ENCODE measurements at regions not wholly inside any gene's neighbourhood (a gene's known extent, or its start where the extent isn't known, plus 50 kb on each side); places are given as distances from the start of the nearest gene placed in this dataset.

GRCh38 chr6:15809367-15809766 is 146.5 kb upstream of the DTNBP1 start:
- Histone ChIP-seq H2BK120ac (ENCODE audit: insufficient read depth, low read length, poor library complexity) (no peak overlapping the region), H3K27me3 (ENCODE audit: insufficient read depth, low read length) (no peaks in the 10 kb centered on the region), H4K12ac (ENCODE audit: low read depth, low read length) (no peak overlapping the region), H3K18ac (ENCODE audit: low read length) (no peak overlapping the region), H3K9ac (ENCODE audit: low read length) (no peak overlapping the region), H2AFZ (ENCODE audit: insufficient read depth, low read length, poor library complexity) (no peak overlapping the region), H3K27ac (ENCODE audit: low read depth, low read length) (no peak overlapping the region), H3K4ac (ENCODE audit: low read depth, low read length) (no peak overlapping the region), H4K91ac (ENCODE audit: low read depth, low read length) (no peak overlapping the region), H3K79me1 (ENCODE audit: low read length) (no peaks in the 10 kb centered on the region), H3K36me3 (ENCODE audit: control insufficient read depth in 1 of 2, insufficient read depth in 2 of 2, low read length in 2 of 2) (no peaks in the 10 kb centered on the region), H4K8ac (ENCODE audit: low read depth, low read length) (no peak overlapping the region), H2BK12ac (ENCODE audit: low read length) (no peak overlapping the region), H3K14ac (ENCODE audit: low read length) (no peak overlapping the region), H2AK5ac (ENCODE audit: low read length) (no peak overlapping the region), H2BK5ac (ENCODE audit: low read depth, low read length, poor library complexity) (no peak overlapping the region), H3K79me2 (ENCODE audit: control insufficient read depth, insufficient read depth, low read length, poor library complexity) (no peaks in the 10 kb centered on the region), H3K4me2 (ENCODE audit: low read length) (no peak overlapping the region), H3K23ac (ENCODE audit: low read length) (no peak overlapping the region), H3K4me1 (ENCODE audit: control insufficient read depth in 1 of 2, insufficient read depth in 2 of 2, low read length in 2 of 2) (no peaks in the 10 kb centered on the region), H3K9me3 (ENCODE audit: insufficient read depth, low read depth, low read length) (no peaks in the 10 kb centered on the region), H3K4me3 (ENCODE audit: low read depth, low read length) (no peak overlapping the region)
- WGBS (ENCODE audit: extremely low coverage, insufficient coverage, insufficient read length): no CpG with 5 or more reads among the region's 2 CpGs
- DNase-seq: no peak

- Histone ChIP-seq H2BK5ac (ENCODE audit: low read depth, low read length, poor library complexity) (no peak overlapping the region), H3K9me3 (ENCODE audit: insufficient read depth, low read depth, low read length) (no peaks in the 10 kb centered on the region), H3K9ac (ENCODE audit: low read length) (no peak overlapping the region), H3K27ac (ENCODE audit: low read depth, low read length) (no peak overlapping the region), H4K8ac (ENCODE audit: low read depth, low read length) (no peak overlapping the region), H2AFZ (ENCODE audit: insufficient read depth, low read length, poor library complexity) (no peak overlapping the region), H3K27me3 (ENCODE audit: insufficient read depth, low read length) (no peaks in the 10 kb centered on the region), H3K4me1 (ENCODE audit: control insufficient read depth in 1 of 2, insufficient read depth in 2 of 2, low read length in 2 of 2) (no peaks in the 10 kb centered on the region), H2BK120ac (ENCODE audit: insufficient read depth, low read length, poor library complexity) (no peak overlapping the region), H3K4me2 (ENCODE audit: low read length) (no peak overlapping the region), H3K23ac (ENCODE audit: low read length) (no peak overlapping the region), H3K4me3 (ENCODE audit: low read depth, low read length) (no peak overlapping the region), H3K4ac (ENCODE audit: low read depth, low read length) (no peak overlapping the region), H3K79me1 (ENCODE audit: low read length) (no peaks in the 10 kb centered on the region), H3K18ac (ENCODE audit: low read length) (no peak overlapping the region), H3K36me3 (ENCODE audit: control insufficient read depth in 1 of 2, insufficient read depth in 2 of 2, low read length in 2 of 2) (no peaks in the 10 kb centered on the region), H4K91ac (ENCODE audit: low read depth, low read length) (no peak overlapping the region), H2AK5ac (ENCODE audit: low read length) (no peak overlapping the region), H3K79me2 (ENCODE audit: control insufficient read depth, insufficient read depth, low read length, poor library complexity) (no peaks in the 10 kb centered on the region), H3K14ac (ENCODE audit: low read length) (no peak overlapping the region), H2BK12ac (ENCODE audit: low read length) (no peak overlapping the region), H4K12ac (ENCODE audit: low read depth, low read length) (no peak overlapping the region)
- DNase-seq: no peak
- no CpG with 5 or more reads among the region's 13 CpGs for WGBS (ENCODE audit: extremely low coverage, insufficient coverage, insufficient read length)
These were observed 141.6 kb upstream of the DTNBP1 start for GRCh38 chr6:15804164-15805154.

GRCh38 chr6:15802466-15802865 is 139.6 kb upstream of the DTNBP1 start:
- Histone ChIP-seq H3K4ac (ENCODE audit: low read depth, low read length) (no peak overlapping the region), H3K18ac (ENCODE audit: low read length) (no peak overlapping the region), H3K14ac (ENCODE audit: low read length) (no peak overlapping the region), H3K4me3 (ENCODE audit: low read depth, low read length) (no peak overlapping the region), H2BK120ac (ENCODE audit: insufficient read depth, low read length, poor library complexity) (no peak overlapping the region), H3K36me3 (ENCODE audit: control insufficient read depth in 1 of 2, insufficient read depth in 2 of 2, low read length in 2 of 2) (no peaks in the 10 kb centered on the region), H3K79me1 (ENCODE audit: low read length) (no peaks in the 10 kb centered on the region), H3K4me2 (ENCODE audit: low read length) (no peak overlapping the region), H3K9me3 (ENCODE audit: insufficient read depth, low read depth, low read length) (no peaks in the 10 kb centered on the region), H3K27ac (ENCODE audit: low read depth, low read length) (no peak overlapping the region), H2BK12ac (ENCODE audit: low read length) (no peak overlapping the region), H4K8ac (ENCODE audit: low read depth, low read length) (no peak overlapping the region), H2AK5ac (ENCODE audit: low read length) (no peak overlapping the region), H4K91ac (ENCODE audit: low read depth, low read length) (no peak overlapping the region), H4K12ac (ENCODE audit: low read depth, low read length) (no peak overlapping the region), H3K23ac (ENCODE audit: low read length) (no peak overlapping the region), H2BK5ac (ENCODE audit: low read depth, low read length, poor library complexity) (no peak overlapping the region), H3K4me1 (ENCODE audit: control insufficient read depth in 1 of 2, insufficient read depth in 2 of 2, low read length in 2 of 2) (no peaks in the 10 kb centered on the region), H3K27me3 (ENCODE audit: insufficient read depth, low read length) (no peaks in the 10 kb centered on the region), H3K79me2 (ENCODE audit: control insufficient read depth, insufficient read depth, low read length, poor library complexity) (no peaks in the 10 kb centered on the region), H2AFZ (ENCODE audit: insufficient read depth, low read length, poor library complexity) (no peak overlapping the region), H3K9ac (ENCODE audit: low read length) (no peak overlapping the region)
- no CpG with 5 or more reads among the region's 5 CpGs for WGBS (ENCODE audit: extremely low coverage, insufficient coverage, insufficient read length)
- no peak for DNase-seq

GRCh38 chr6:15801912-15802311 is 139.1 kb upstream of the DTNBP1 start:
- Histone ChIP-seq H3K27ac (ENCODE audit: low read depth, low read length) (no peak overlapping the region), H3K4ac (ENCODE audit: low read depth, low read length) (no peak overlapping the region), H3K27me3 (ENCODE audit: insufficient read depth, low read length) (no peaks in the 10 kb centered on the region), H2AK5ac (ENCODE audit: low read length) (no peak overlapping the region), H3K9ac (ENCODE audit: low read length) (no peak overlapping the region), H4K8ac (ENCODE audit: low read depth, low read length) (no peak overlapping the region), H3K79me1 (ENCODE audit: low read length) (no peaks in the 10 kb centered on the region), H4K91ac (ENCODE audit: low read depth, low read length) (no peak overlapping the region), H3K4me1 (ENCODE audit: control insufficient read depth in 1 of 2, insufficient read depth in 2 of 2, low read length in 2 of 2) (no peaks in the 10 kb centered on the region), H2BK5ac (ENCODE audit: low read depth, low read length, poor library complexity) (no peak overlapping the region), H2BK120ac (ENCODE audit: insufficient read depth, low read length, poor library complexity) (no peak overlapping the region), H2BK12ac (ENCODE audit: low read length) (no peak overlapping the region), H3K9me3 (ENCODE audit: insufficient read depth, low read depth, low read length) (no peaks in the 10 kb centered on the region), H3K79me2 (ENCODE audit: control insufficient read depth, insufficient read depth, low read length, poor library complexity) (no peaks in the 10 kb centered on the region), H3K36me3 (ENCODE audit: control insufficient read depth in 1 of 2, insufficient read depth in 2 of 2, low read length in 2 of 2) (no peaks in the 10 kb centered on the region), H3K4me2 (ENCODE audit: low read length) (no peak overlapping the region), H3K23ac (ENCODE audit: low read length) (no peak overlapping the region), H3K14ac (ENCODE audit: low read length) (no peak overlapping the region), H3K4me3 (ENCODE audit: low read depth, low read length) (no peak overlapping the region), H2AFZ (ENCODE audit: insufficient read depth, low read length, poor library complexity) (no peak overlapping the region), H3K18ac (ENCODE audit: low read length) (no peak overlapping the region), H4K12ac (ENCODE audit: low read depth, low read length) (no peak overlapping the region)
- no peak for DNase-seq
- no CpG with 5 or more reads among the region's 7 CpGs for WGBS (ENCODE audit: extremely low coverage, insufficient coverage, insufficient read length)
